Transverse colon (tissue), 4 donors: ENCODE measurements at regions not wholly inside any gene's neighbourhood (a gene's known extent, or its start where the extent isn't known, plus 50 kb on each side); places are given as distances from the start of the nearest gene placed in this dataset.
"Not testable (repeated sequence)": the region's sequence is repeated elsewhere in the genome, so short reads cannot be mapped to it uniquely, and the experiment has no call there.

Experiments
- DNase-seq: peaks from one replicate; pipeline ENCODE4 v3.0.0-alpha.2; 2019
- H3K27ac ChIP-seq, 4 donors: fragments of 200-600 bp; sonication (generic); 2 replicates each; pipeline ENCODE4 v1.5.1; 2016 to 2018; ENCODE audit warnings: inconsistent platforms in 4 of 4
- H3K27me3 ChIP-seq: fragments of 200-600 bp; sonication (generic); 2 replicates; pipeline ENCODE4 v1.5.1; 2017; ENCODE audit warnings: inconsistent platforms
- H3K36me3 ChIP-seq, 4 donors: fragments of 200-600 bp; sonication (generic); 2 replicates each; pipeline ENCODE4 v1.5.1; 2017 to 2019; ENCODE audit warnings: inconsistent platforms in 4 of 4
- H3K4me1 ChIP-seq, 4 donors: fragments of 200-600 bp; sonication (generic); 2 replicates each; pipeline ENCODE4 v1.5.1; 2017 to 2020; ENCODE audit warnings: inconsistent platforms in 4 of 4
- H3K4me3 ChIP-seq, 4 donors: fragments of 200-600 bp; sonication (generic); 1 replicate in 1 of 4; 2 replicates in 3 of 4; pipeline versions ENCODE4 v1.5.1 to v1.6.1; 2017 to 2019; ENCODE audit warnings: inconsistent platforms in 4 of 4
- H3K9me3 ChIP-seq, 2 donors: fragments of 200-600 bp; sonication (generic); 2 replicates each; pipeline ENCODE4 v1.5.1; 2017 to 2019; ENCODE audit warnings: inconsistent platforms in 2 of 2
- CTCF ChIP-seq, 5 experiments: fragments of 200-600 bp in 3 of 5; fragments of 450-650 bp in 2 of 5; sonication (generic) in 3 of 5; IDR thresholded peaks; 1 replicate in 2 of 5; 2 replicates in 3 of 5; pipeline ENCODE4 v1.5.1; 2016 to 2017; ENCODE audit warnings: antibody characterized with exemption in 5 of 5, inconsistent platforms in 3 of 5, mild to moderate bottlenecking in 2 of 5, moderate library complexity in 1 of 5
- EP300 ChIP-seq: sonication (generic); formaldehyde crosslinking; IDR thresholded peaks from one replicate; pipeline ENCODE4 v1.6.1; 2017; ENCODE audit warnings: antibody characterized with exemption, low read depth
- POLR2A ChIP-seq: fragments of 450-650 bp; IDR thresholded peaks from one replicate; pipeline ENCODE4 v1.6.1; 2016; ENCODE audit warnings: antibody characterized with exemption, mild to moderate bottlenecking, moderate library complexity
- POLR2AphosphoS5 ChIP-seq, 3 donors: sonication (generic); formaldehyde crosslinking; IDR thresholded peaks; one replicate each; pipeline ENCODE4 v1.6.1; 2016; ENCODE audit warnings: antibody characterized with exemption in 3 of 3
- WGBS, 2 donors: methylation state at CpG; one replicate each; pipeline ENCODE4 v1.1.5; 2018; ENCODE audit warnings: low coverage in 1 of 2; 5-methylcytosine and 5-hydroxymethylcytosine counted together
- in situ Hi-C, 4 donors: fragments of 200-750 bp; cut with MboI; loops; one replicate each; pipeline versions ENCODE4 v1.15.0 to v1.15.1; 2017; ENCODE audit warnings: low sequenced_read_pairs in 3 of 4, low pct_ligation_motif_present in 1 of 4, low pct_unique_long_range_greater_than_20kb in 1 of 4
- intact Hi-C: fragments of 100-400 bp; cut with DNase I; formaldehyde crosslinking; loops from one replicate; pipeline ENCODE4 v1.15.1; 2023; ENCODE audit warnings: low total_unique reads

DNA sequence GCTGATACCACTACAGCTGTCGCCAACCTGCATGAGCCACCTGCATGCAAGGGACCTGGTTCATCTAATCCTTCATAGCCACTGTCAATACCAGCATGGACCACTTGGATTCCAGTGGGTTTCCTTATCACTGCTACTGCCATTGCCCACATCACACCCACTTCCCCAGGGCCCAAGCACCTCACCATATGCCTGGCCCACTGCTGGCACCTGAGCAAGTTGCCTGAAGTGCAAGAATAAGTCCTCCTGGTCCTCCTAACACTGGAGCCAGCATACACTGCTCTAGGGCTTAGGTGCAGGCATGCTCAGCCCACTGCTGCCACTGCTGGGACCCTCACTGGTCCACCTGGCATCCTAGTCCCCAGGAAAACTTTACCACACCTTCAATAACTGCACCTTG is 1136.8 kb upstream of the ADGRL4 start:
- 0% methylated on average over 1 of the region's 1 CpG; no CpG with 5 or more reads in 1 of the 2 donors for WGBS, 2 donors
- in situ Hi-C loops, result no loop called here
- DNase-seq, result no peak
- Histone ChIP-seq H3K4me1 (no peaks in the 10 kb centered on the region), H3K27ac (no peak overlapping the region), H3K4me3 (no peak overlapping the region), H3K36me3 (no peaks in the 10 kb centered on the region), H3K27me3 (no peaks in the 10 kb centered on the region), H3K9me3 (peaks cover 3% of the 10 kb centered on the region in 2 donors)
- TF ChIP-seq POLR2A (no peak), CTCF (IDR thresholded peaks at IDR 0.05) (no peak), EP300 (no peak), POLR2AphosphoS5 (IDR thresholded peaks at IDR 0.05) (no peak)
- intact Hi-C loops, result no loop called here

GRCh38 chr1:80137946-80138602 is 1131.5 kb upstream of the ADGRL4 start:
- WGBS, 2 donors, result 91 to 100% methylated on average over 2 to 27 of the region's 27 CpGs
- DNase-seq, intact Hi-C loops, H3K36me3 ChIP-seq, H3K4me3 ChIP-seq, H3K27me3 ChIP-seq, H3K27ac ChIP-seq, H3K4me1 ChIP-seq, in situ Hi-C loops, H3K9me3 ChIP-seq: not testable (repeated sequence)

DNA sequence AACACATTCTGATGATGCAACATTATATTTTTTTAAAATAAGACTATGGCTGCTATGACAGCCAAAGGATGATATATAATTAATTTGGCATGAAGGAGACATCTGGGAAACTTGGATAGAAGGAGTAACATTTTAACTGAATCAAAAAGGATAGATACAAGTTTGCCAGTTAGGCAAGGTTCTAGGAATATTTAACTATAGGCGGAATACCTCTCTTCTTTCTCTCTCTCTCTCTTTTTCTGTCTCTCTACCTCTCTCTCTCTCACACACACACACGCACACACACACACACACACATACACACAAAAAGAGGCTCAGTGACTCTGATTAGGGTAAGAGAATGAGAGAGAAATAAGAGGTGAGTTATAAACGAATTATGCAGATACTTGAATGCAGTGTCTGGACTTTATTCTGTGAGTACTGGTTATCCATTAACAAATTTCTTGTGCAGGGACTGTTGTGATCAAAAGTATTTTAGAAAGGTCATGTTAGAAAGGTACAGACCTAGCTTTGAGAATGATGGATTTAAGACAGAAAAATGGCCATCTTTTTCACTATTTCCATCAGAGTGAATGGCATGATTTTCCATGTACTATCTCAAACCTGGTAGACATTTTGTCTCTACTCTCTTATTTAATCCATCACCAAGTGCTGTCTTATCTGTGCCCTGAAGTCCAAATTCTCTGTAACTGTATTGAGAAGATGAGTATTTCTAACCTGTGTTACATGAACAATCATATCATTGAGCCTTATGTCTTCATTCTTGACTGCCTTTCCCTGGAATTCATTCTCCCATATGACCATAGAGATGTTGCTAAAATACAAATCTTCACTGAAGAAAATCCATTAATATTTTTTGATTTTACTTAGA is 1106.9 kb upstream of the ADGRL4 start:
- H3K36me3 ChIP-seq, result no peaks in the 10 kb centered on the region
- H3K27me3 ChIP-seq, result no peaks in the 10 kb centered on the region
- 55 to 78% methylated on average over 3 of the region's 3 CpGs for WGBS, 2 donors
- no peaks in the 10 kb centered on the region for H3K4me1 ChIP-seq
- peaks cover 10 to 12% of the 10 kb centered on the region in 2 donors for H3K9me3 ChIP-seq
- H3K27ac ChIP-seq, result no peak overlapping the region
- DNase-seq, result no peak
- in situ Hi-C loops, result no loop called here
- TF ChIP-seq POLR2A, result no peak
- TF ChIP-seq POLR2AphosphoS5 (IDR thresholded peaks at IDR 0.05), result no peak
- TF ChIP-seq EP300, result no peak
- no peak for TF ChIP-seq CTCF (IDR thresholded peaks at IDR 0.05)
- H3K4me3 ChIP-seq, result no peak overlapping the region
- intact Hi-C loops, result no loop called here

DNA sequence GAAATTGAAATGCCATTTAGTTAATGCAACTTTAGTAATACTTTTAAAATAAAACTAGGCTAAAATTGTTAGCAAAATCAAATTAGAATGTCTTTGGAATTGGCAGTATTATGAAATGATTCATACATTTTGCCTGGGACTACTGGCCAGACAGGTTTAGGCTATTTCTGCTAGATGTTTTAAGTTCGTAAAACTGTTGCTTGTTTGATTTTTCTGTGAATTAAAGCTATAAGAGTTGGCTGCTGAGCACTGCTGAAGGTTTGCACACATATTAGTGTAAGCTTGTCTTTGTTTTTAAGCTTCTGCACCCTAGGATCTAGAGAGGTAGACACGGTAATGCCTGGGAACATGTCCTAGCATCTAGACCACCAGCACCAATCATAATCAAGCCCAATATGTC is 1094.6 kb upstream of the ADGRL4 start:
- H3K4me3 ChIP-seq, result no peak overlapping the region
- H3K27ac ChIP-seq, result no peak overlapping the region
- H3K27me3 ChIP-seq, result no peaks in the 10 kb centered on the region
- intact Hi-C loops, result no loop called here
- in situ Hi-C loops, result no loop called here
- TF ChIP-seq POLR2A (no peak), POLR2AphosphoS5 (IDR thresholded peaks at IDR 0.05) (no peak)
- no peak for DNase-seq
- H3K9me3 ChIP-seq, result no peaks in the 10 kb centered on the region
- no peaks in the 10 kb centered on the region for H3K4me1 ChIP-seq
- WGBS, 2 donors, result 80 to 81% methylated on average over 2 of the region's 2 CpGs
- no peaks in the 10 kb centered on the region for H3K36me3 ChIP-seq

DNA sequence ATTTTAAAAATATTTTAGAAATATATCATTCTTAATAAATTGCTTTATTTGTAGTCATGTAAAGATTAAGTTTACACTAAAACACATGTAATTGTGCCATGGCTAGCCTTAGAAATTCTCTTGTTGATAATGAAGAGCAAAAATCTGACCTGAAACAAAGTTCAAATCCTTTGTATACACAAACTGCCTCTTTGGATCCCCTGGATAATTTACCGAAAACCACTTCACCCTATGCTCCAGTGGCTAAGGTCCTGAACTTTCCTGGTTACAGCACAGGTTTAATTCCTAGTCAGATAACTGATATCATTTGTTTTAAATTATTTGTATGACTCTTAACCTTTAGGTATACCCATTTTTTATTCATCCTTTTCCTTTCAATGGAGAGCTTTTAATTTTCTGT is 1093.2 kb upstream of the ADGRL4 start:
- no peaks in the 10 kb centered on the region for H3K4me1 ChIP-seq
- H3K9me3 ChIP-seq, result no peaks in the 10 kb centered on the region
- no peak overlapping the region for H3K4me3 ChIP-seq
- TF ChIP-seq POLR2AphosphoS5 (IDR thresholded peaks at IDR 0.05) (no peak), EP300 (no peak), POLR2A (no peak), CTCF (IDR thresholded peaks at IDR 0.05) (no peak)
- in situ Hi-C loops (no loop called here), intact Hi-C loops (no loop called here)
- WGBS, 2 donors, result 89 to 94% methylated on average over 1 of the region's 1 CpG
- H3K27me3 ChIP-seq, result no peaks in the 10 kb centered on the region
- no peak for DNase-seq
- no peaks in the 10 kb centered on the region for H3K36me3 ChIP-seq
- H3K27ac ChIP-seq, result no peak overlapping the region
